ENCODE measurements at regions not wholly inside any gene's neighbourhood (a gene's known extent, or its start where the extent isn't known, plus 50 kb on each side); places are given as distances from the start of the nearest gene placed in this dataset.

GRCh38 chr10:108782411-108782810 lies 1140.9 kb downstream of the XPNPEP1 start:
- Histone ChIP-seq H3K9me3 (ENCODE audit: severe bottlenecking) (no peaks in the 10 kb centered on the region), H3K27me3 (ENCODE audit: insufficient read depth, poor library complexity, severe bottlenecking) (no peaks in the 10 kb centered on the region), H3K36me3 (ENCODE audit: low read depth) (no peaks in the 10 kb centered on the region), H3K4me1 (ENCODE audit: insufficient read depth, poor library complexity, severe bottlenecking) (no peaks in the 10 kb centered on the region), H3K4me3 (ENCODE audit: severe bottlenecking) (no peak overlapping the region), H3K27ac (ENCODE audit: poor library complexity, severe bottlenecking) (no peak overlapping the region)
- TF ChIP-seq, protein P1, sequence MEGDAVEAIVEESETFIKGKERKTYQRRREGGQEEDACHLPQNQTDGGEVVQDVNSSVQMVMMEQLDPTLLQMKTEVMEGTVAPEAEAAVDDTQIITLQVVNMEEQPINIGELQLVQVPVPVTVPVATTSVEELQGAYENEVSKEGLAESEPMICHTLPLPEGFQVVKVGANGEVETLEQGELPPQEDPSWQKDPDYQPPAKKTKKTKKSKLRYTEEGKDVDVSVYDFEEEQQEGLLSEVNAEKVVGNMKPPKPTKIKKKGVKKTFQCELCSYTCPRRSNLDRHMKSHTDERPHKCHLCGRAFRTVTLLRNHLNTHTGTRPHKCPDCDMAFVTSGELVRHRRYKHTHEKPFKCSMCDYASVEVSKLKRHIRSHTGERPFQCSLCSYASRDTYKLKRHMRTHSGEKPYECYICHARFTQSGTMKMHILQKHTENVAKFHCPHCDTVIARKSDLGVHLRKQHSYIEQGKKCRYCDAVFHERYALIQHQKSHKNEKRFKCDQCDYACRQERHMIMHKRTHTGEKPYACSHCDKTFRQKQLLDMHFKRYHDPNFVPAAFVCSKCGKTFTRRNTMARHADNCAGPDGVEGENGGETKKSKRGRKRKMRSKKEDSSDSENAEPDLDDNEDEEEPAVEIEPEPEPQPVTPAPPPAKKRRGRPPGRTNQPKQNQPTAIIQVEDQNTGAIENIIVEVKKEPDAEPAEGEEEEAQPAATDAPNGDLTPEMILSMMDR (IDR thresholded peaks at IDR 0.05; ENCODE audit: poor library complexity, severe bottlenecking) = no peak
- DNase-seq (ENCODE audit: low spot score) (no peak), ATAC-seq (ENCODE audit: low read depth) (no peak)

DNA sequence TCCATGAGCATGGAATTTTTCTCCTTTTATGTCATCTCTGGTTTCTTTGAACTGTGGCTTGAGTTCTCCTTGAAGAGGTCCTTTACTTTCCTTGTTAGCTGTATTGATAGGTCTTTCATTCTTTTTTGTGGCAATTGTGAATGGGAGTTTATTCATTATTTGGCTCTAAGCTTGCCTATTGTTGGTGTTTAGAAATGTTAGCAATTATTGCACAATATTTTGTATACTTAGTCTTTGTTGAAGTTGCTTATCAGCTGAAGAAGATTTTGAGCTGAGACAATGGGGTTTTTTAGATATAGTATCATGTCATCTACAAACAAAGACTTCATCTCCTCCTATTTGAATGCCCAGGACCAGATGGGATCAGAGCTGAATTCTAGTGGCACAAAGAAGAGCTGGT lies 1143.8 kb downstream of the XPNPEP1 start:
- Histone ChIP-seq H3K9me3 (ENCODE audit: severe bottlenecking) (no peaks in the 10 kb centered on the region), H3K27ac (ENCODE audit: poor library complexity, severe bottlenecking) (no peak overlapping the region), H3K4me1 (ENCODE audit: insufficient read depth, poor library complexity, severe bottlenecking) (no peaks in the 10 kb centered on the region), H3K27me3 (ENCODE audit: insufficient read depth, poor library complexity, severe bottlenecking) (no peaks in the 10 kb centered on the region), H3K4me3 (ENCODE audit: severe bottlenecking) (no peak overlapping the region), H3K36me3 (ENCODE audit: low read depth) (no peaks in the 10 kb centered on the region)
- TF ChIP-seq, protein P1 (IDR thresholded peaks at IDR 0.05; ENCODE audit: poor library complexity, severe bottlenecking) = no peak
- DNase-seq (ENCODE audit: low spot score) (no peak), ATAC-seq (ENCODE audit: low read depth) (no peak)

DNA sequence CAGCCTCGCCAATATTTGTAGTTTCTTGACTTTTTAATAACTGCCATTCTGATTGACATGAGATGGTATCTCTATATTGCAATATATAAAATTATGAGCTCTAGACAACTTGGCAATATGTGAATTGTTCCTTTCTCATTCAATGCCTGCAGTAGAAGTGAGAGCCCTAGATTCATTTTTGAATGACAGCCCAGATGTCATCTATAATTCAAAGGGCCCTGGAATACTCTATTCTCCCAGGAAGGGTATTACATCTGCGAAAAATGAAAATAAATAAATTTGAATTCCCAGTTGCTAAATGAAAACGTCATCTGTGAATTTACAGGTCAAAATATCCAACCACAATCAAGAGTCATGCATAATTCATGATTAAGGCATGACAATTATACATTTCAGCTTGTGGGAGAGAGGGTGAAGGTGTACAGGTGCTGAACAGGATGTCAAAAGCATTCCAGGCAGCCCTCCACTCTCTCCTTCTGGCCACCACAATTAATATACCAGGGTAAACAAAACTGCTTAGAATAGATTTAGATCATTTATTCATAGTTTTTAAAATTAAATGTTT lies 1147.3 kb downstream of the XPNPEP1 start:
- no peak overlapping the region for H3K27ac ChIP-seq (ENCODE audit: poor library complexity, severe bottlenecking)
- H3K4me1 ChIP-seq (ENCODE audit: insufficient read depth, poor library complexity, severe bottlenecking) = no peaks in the 10 kb centered on the region
- H3K9me3 ChIP-seq (ENCODE audit: severe bottlenecking) = no peaks in the 10 kb centered on the region
- H3K36me3 ChIP-seq (ENCODE audit: low read depth) = no peaks in the 10 kb centered on the region
- DNase-seq (ENCODE audit: low spot score) = no peak
- no peak overlapping the region for H3K4me3 ChIP-seq (ENCODE audit: severe bottlenecking)
- TF ChIP-seq, protein P1 (IDR thresholded peaks at IDR 0.05; ENCODE audit: poor library complexity, severe bottlenecking) = no peak
- ATAC-seq (ENCODE audit: low read depth) = no peak
- H3K27me3 ChIP-seq (ENCODE audit: insufficient read depth, poor library complexity, severe bottlenecking) = no peaks in the 10 kb centered on the region

GRCh38 chr10:108771106-108771505 lies 1152.2 kb downstream of the XPNPEP1 start:
- Histone ChIP-seq H3K27me3 (ENCODE audit: insufficient read depth, poor library complexity, severe bottlenecking) (no peaks in the 10 kb centered on the region), H3K27ac (ENCODE audit: poor library complexity, severe bottlenecking) (no peak overlapping the region), H3K4me3 (ENCODE audit: severe bottlenecking) (no peak overlapping the region), H3K36me3 (ENCODE audit: low read depth) (no peaks in the 10 kb centered on the region), H3K4me1 (ENCODE audit: insufficient read depth, poor library complexity, severe bottlenecking) (no peaks in the 10 kb centered on the region), H3K9me3 (ENCODE audit: severe bottlenecking) (no peaks in the 10 kb centered on the region)
- no peak for ATAC-seq (ENCODE audit: low read depth)
- DNase-seq (ENCODE audit: low spot score) = no peak
- TF ChIP-seq, protein P1 (IDR thresholded peaks at IDR 0.05; ENCODE audit: poor library complexity, severe bottlenecking) = no peak

DNA sequence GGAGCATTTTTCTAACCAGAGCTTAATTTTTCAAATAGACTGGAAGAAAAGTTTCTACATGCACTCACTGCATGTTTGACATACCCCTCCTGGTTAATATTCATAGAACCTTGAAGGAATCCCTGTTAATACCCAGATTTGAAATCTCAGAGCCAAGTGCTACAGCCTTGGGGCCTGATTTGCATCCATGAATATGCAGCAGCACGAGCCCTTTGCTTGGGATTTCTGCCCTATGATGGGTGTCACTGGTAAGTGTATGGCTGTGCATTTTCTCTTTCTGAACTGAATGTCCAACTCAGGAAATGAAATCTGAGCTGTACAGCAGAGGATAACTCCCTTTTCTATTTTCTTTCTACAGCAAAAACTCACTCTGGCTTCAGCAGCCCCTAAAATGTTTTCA lies 1157.5 kb downstream of the XPNPEP1 start:
- Histone ChIP-seq H3K36me3 (ENCODE audit: low read depth) (no peaks in the 10 kb centered on the region), H3K4me3 (ENCODE audit: severe bottlenecking) (no peak overlapping the region), H3K27ac (ENCODE audit: poor library complexity, severe bottlenecking) (no peak overlapping the region), H3K9me3 (ENCODE audit: severe bottlenecking) (no peaks in the 10 kb centered on the region), H3K4me1 (ENCODE audit: insufficient read depth, poor library complexity, severe bottlenecking) (no peaks in the 10 kb centered on the region), H3K27me3 (ENCODE audit: insufficient read depth, poor library complexity, severe bottlenecking) (no peaks in the 10 kb centered on the region)
- no peak for ATAC-seq (ENCODE audit: low read depth)
- TF ChIP-seq, protein P1 (IDR thresholded peaks at IDR 0.05; ENCODE audit: poor library complexity, severe bottlenecking) = no peak
- no peak for DNase-seq (ENCODE audit: low spot score)
